ENCODE measurements at regions not wholly inside any gene's neighbourhood (a gene's known extent, or its start where the extent isn't known, plus 50 kb on each side); places are given as distances from the start of the nearest gene placed in this dataset.

- DNase-seq = no peak
Observed at GRCh38 chr2:120684289-120685065, 51.2 kb upstream of the GLI2 start.

- no peak for DNase-seq
Observed at GRCh38 chr2:120685066-120685973, 50.3 kb upstream of the GLI2 start.

Measured in activated CD4-positive, alpha-beta T cell treated with anti-CD3 and anti-CD28 coated beads for 4 hours (primary cell).